ENCODE measurements at regions not wholly inside any gene's neighbourhood (a gene's known extent, or its start where the extent isn't known, plus 50 kb on each side); places are given as distances from the start of the nearest gene placed in this dataset.

- H3K79me2 ChIP-seq (ENCODE audit: insufficient read depth, low read length): no peaks in the 10 kb centered on the region
- intact Hi-C loops (cut with micrococcal nuclease): loop anchor here in 1 of 2 donors (5.0 kb wide), 1 partner anchor 44 kb away; no protein-coding TSS in a partner anchor
- 100% methylated on average over 1 of the region's 2 CpGs for WGBS (ENCODE audit: insufficient coverage)
- peaks cover 33 to 34% of the 10 kb centered on the region in 2 donors for H3K4me1 ChIP-seq (ENCODE audit: control insufficient read depth in 1 of 2, insufficient read depth in 2 of 2, low read length in 2 of 2)
- Mint-ChIP-seq H3K4me1 (peaks cover 51% of the 10 kb centered on the region), H3K27ac (no peak overlapping the region), H3K27me3 (ENCODE audit: low read depth in 3 of 3) (peaks cover 11 to 27% (median 19%) of the 10 kb centered on the region in 3 donors), H3K36me3 (no peaks in the 10 kb centered on the region), H3K9me3 (peaks cover 0 to 3% (median 0%) of the 10 kb centered on the region in 7 donors), H3K4me3 (no peak overlapping the region)
- no peaks in the 10 kb centered on the region for H3K36me3 ChIP-seq (replicated peaks in 1 of 2; ENCODE audit: control insufficient read depth in 1 of 2, insufficient read depth in 2 of 2, low read length in 2 of 2)
- no peaks in the 10 kb centered on the region for H3K9me3 ChIP-seq (replicated peaks in 1 of 2; ENCODE audit: control insufficient read depth in 1 of 2, insufficient read depth in 1 of 2, low read length in 2 of 2)
- H3K27me3 ChIP-seq (ENCODE audit: control insufficient read depth in 2 of 2, insufficient read depth in 2 of 2, low read length in 2 of 2): peaks cover 0 to 5% of the 10 kb centered on the region in 2 donors
- TF ChIP-seq CTCF (IDR thresholded peaks at IDR 0.05): no peak
- no peak overlapping the region for H3K4me3 ChIP-seq (replicated peaks in 1 of 3; ENCODE audit: low read depth in 2 of 3, low read length in 3 of 3)
- H3K4me2 ChIP-seq (replicated peaks; ENCODE audit: extremely low read depth, low read length, poor library complexity, severe bottlenecking): no peak overlapping the region
- DNase-seq: no peak
- H2AFZ ChIP-seq (ENCODE audit: insufficient read depth, low read depth, low read length, poor library complexity, severe bottlenecking): no peak overlapping the region
- H3K9ac ChIP-seq (ENCODE audit: insufficient read depth, low read length, poor library complexity, severe bottlenecking): no peak overlapping the region
- H4K20me1 ChIP-seq (ENCODE audit: insufficient read depth, low read length): peaks cover 4% of the 10 kb centered on the region
- H3K27ac ChIP-seq (ENCODE audit: low read depth in 1 of 2, low read length in 2 of 2): no peak overlapping the region
These were observed 160.7 kb upstream of the CCND2 start for GRCh38 chr12:4112734-4113325.

GRCh38 chr12:4112290-4112689 lies 161.3 kb upstream of the CCND2 start:
- peaks cover 0 to 3% (median 0%) of the 10 kb centered on the region in 7 donors for H3K9me3 Mint-ChIP-seq
- DNase-seq: no peak
- H3K36me3 ChIP-seq (replicated peaks in 1 of 2; ENCODE audit: control insufficient read depth in 1 of 2, insufficient read depth in 2 of 2, low read length in 2 of 2): no peaks in the 10 kb centered on the region
- H3K4me2 ChIP-seq (replicated peaks; ENCODE audit: extremely low read depth, low read length, poor library complexity, severe bottlenecking): no peak overlapping the region
- no peak overlapping the region for H3K27ac Mint-ChIP-seq
- H3K4me3 Mint-ChIP-seq: peak overlapping the region in 1 of 2 donors; percentile 53
- H3K4me1 Mint-ChIP-seq: peaks cover 51% of the 10 kb centered on the region
- no peaks in the 10 kb centered on the region for H3K79me2 ChIP-seq (ENCODE audit: insufficient read depth, low read length)
- no peaks in the 10 kb centered on the region for H3K36me3 Mint-ChIP-seq
- no peak overlapping the region for H3K9ac ChIP-seq (ENCODE audit: insufficient read depth, low read length, poor library complexity, severe bottlenecking)
- intact Hi-C loops (cut with micrococcal nuclease): loop anchor here in 1 of 2 donors (5.0 kb wide), 1 partner anchor 45 kb away; no protein-coding TSS in a partner anchor
- WGBS (ENCODE audit: insufficient coverage): 100% methylated on average over 1 of the region's 7 CpGs
- no peak for TF ChIP-seq CTCF (IDR thresholded peaks at IDR 0.05)
- H3K9me3 ChIP-seq (replicated peaks in 1 of 2; ENCODE audit: control insufficient read depth in 1 of 2, insufficient read depth in 1 of 2, low read length in 2 of 2): no peaks in the 10 kb centered on the region
- no peak overlapping the region for H3K27ac ChIP-seq (ENCODE audit: low read depth in 1 of 2, low read length in 2 of 2)
- H2AFZ ChIP-seq (ENCODE audit: insufficient read depth, low read depth, low read length, poor library complexity, severe bottlenecking): no peak overlapping the region
- peaks cover 11 to 26% (median 17%) of the 10 kb centered on the region in 3 donors for H3K27me3 Mint-ChIP-seq (ENCODE audit: low read depth in 3 of 3)
- H3K4me1 ChIP-seq (ENCODE audit: control insufficient read depth in 1 of 2, insufficient read depth in 2 of 2, low read length in 2 of 2): peaks cover 33 to 34% of the 10 kb centered on the region in 2 donors
- peaks cover 0 to 5% of the 10 kb centered on the region in 2 donors for H3K27me3 ChIP-seq (ENCODE audit: control insufficient read depth in 2 of 2, insufficient read depth in 2 of 2, low read length in 2 of 2)
- no peak overlapping the region for H3K4me3 ChIP-seq (replicated peaks in 1 of 3; ENCODE audit: low read depth in 2 of 3, low read length in 3 of 3)
- peaks cover 3% of the 10 kb centered on the region for H4K20me1 ChIP-seq (ENCODE audit: insufficient read depth, low read length)
